Liver (tissue), 7 donors: ENCODE measurements at regions not wholly inside any gene's neighbourhood (a gene's known extent, or its start where the extent isn't known, plus 50 kb on each side); places are given as distances from the start of the nearest gene placed in this dataset.

Source experiments
- DNase-seq: peaks from one replicate; pipeline ENCODE4 v3.0.0-alpha.2; 2017; ENCODE audit warnings: low spot score
- H3K27ac ChIP-seq, 2 donors: one replicate each; pipeline ENCODE4 v1.7.0; 2013; ENCODE audit warnings: inconsistent platforms in 2 of 2, low read length in 2 of 2, control low read depth in 1 of 2, low read depth in 1 of 2, mild to moderate bottlenecking in 1 of 2
- H3K27me3 ChIP-seq, 4 donors: one replicate each; pipeline versions ENCODE4 v1.6.1 to v1.7.0; 2013; ENCODE audit warnings: low read length in 3 of 4, inconsistent platforms in 1 of 4, mild to moderate bottlenecking in 1 of 4, moderate library complexity in 1 of 4; ENCODE audit not compliant: control insufficient read depth in 4 of 4, insufficient read depth in 4 of 4
- H3K36me3 ChIP-seq, 4 donors: one replicate each; pipeline versions ENCODE4 v1.6.1 to v1.7.0; 2013; ENCODE audit warnings: low read length in 3 of 4, mild to moderate bottlenecking in 3 of 4, low read depth in 1 of 4, moderate library complexity in 1 of 4; ENCODE audit not compliant: control insufficient read depth in 4 of 4, insufficient read depth in 3 of 4
- H3K4me1 ChIP-seq, 4 donors: one replicate each; pipeline versions ENCODE4 v1.6.1 to v1.7.0; 2013; ENCODE audit warnings: low read length in 3 of 4, mild to moderate bottlenecking in 3 of 4, moderate library complexity in 1 of 4; ENCODE audit not compliant: control insufficient read depth in 4 of 4, insufficient read depth in 4 of 4
- H3K4me3 ChIP-seq, 3 donors: one replicate each; pipeline versions ENCODE4 v1.6.1 to v1.7.0; 2013; ENCODE audit warnings: low read length in 3 of 3, control low read depth in 1 of 3, low read depth in 1 of 3, mild to moderate bottlenecking in 1 of 3
- H3K9ac ChIP-seq, 2 donors: one replicate each; pipeline ENCODE4 v1.7.0; 2013; ENCODE audit warnings: low read length in 2 of 2, mild to moderate bottlenecking in 2 of 2, moderate library complexity in 2 of 2, control low read depth in 1 of 2, low read depth in 1 of 2
- H3K9me3 ChIP-seq, 4 donors: one replicate each; pipeline versions ENCODE4 v1.6.1 to v1.7.0; 2013; ENCODE audit warnings: low read length in 3 of 4; ENCODE audit not compliant: control insufficient read depth in 4 of 4
- EGR1 ChIP-seq, 2 donors: IDR thresholded peaks; 2 replicates each; pipeline ENCODE4 v1.6.1; 2016 to 2018; ENCODE audit warnings: antibody characterized with exemption in 2 of 2, low read depth in 2 of 2
- FOXA1 ChIP-seq: IDR thresholded peaks from 2 replicates; pipeline ENCODE4 v1.6.1; 2016; ENCODE audit warnings: antibody characterized with exemption
- FOXA2 ChIP-seq: IDR thresholded peaks from 2 replicates; pipeline ENCODE4 v1.6.1; 2016; ENCODE audit warnings: antibody characterized with exemption
- GABPA ChIP-seq, 2 donors: IDR thresholded peaks in 1 of 2; conservative IDR thresholded peaks in 1 of 2; 2 replicates each; pipeline ENCODE4 v1.6.1; 2016; ENCODE audit warnings: antibody characterized with exemption in 2 of 2, mild to moderate bottlenecking in 1 of 2, moderate library complexity in 1 of 2
- HNF4A ChIP-seq, 2 donors: conservative IDR thresholded peaks; 2 replicates each; pipeline ENCODE4 v1.6.1; 2016; ENCODE audit warnings: antibody characterized with exemption in 2 of 2, mild to moderate bottlenecking in 2 of 2
- JUND ChIP-seq, 2 donors: IDR thresholded peaks; 2 replicates each; pipeline ENCODE4 v1.6.1; 2016; ENCODE audit warnings: antibody characterized with exemption in 2 of 2
- NR2F2 ChIP-seq: IDR thresholded peaks from 2 replicates; pipeline ENCODE4 v1.6.1; 2016; ENCODE audit warnings: antibody characterized with exemption
- RAD21 ChIP-seq, 2 donors: IDR thresholded peaks; 2 replicates each; pipeline ENCODE4 v1.6.1; 2016; ENCODE audit warnings: antibody characterized with exemption in 2 of 2, mild to moderate bottlenecking in 2 of 2
- RXRA ChIP-seq, 2 donors: IDR thresholded peaks; 2 replicates each; pipeline ENCODE4 v1.6.1; 2017 to 2018; ENCODE audit warnings: antibody characterized with exemption in 2 of 2, mild to moderate bottlenecking in 1 of 2
- SP1 ChIP-seq: IDR thresholded peaks from 2 replicates; pipeline ENCODE4 v1.6.1; 2018; ENCODE audit warnings: antibody characterized with exemption, mild to moderate bottlenecking
- TAF1 ChIP-seq: conservative IDR thresholded peaks from 2 replicates; pipeline ENCODE4 v1.6.1; 2016; ENCODE audit warnings: antibody characterized with exemption, mild to moderate bottlenecking
- YY1 ChIP-seq: IDR thresholded peaks from 2 replicates; pipeline ENCODE4 v1.6.1; 2016; ENCODE audit warnings: antibody characterized with exemption, mild to moderate bottlenecking
- WGBS: extraction: QIAGEN DNeasy Blood & Tissue Kit; methylation state at CpG from one replicate; pipeline ENCODE4 v1.1.7; 2013; 5-methylcytosine and 5-hydroxymethylcytosine counted together
- TF ChIP-seq, protein P1 (sequence below): IDR thresholded peaks from 2 replicates; pipeline ENCODE4 v1.6.1; 2016; ENCODE audit warnings: antibody characterized with exemption
- TF ChIP-seq, protein P2 (sequence below): IDR thresholded peaks from 2 replicates; pipeline ENCODE4 v1.6.1; 2016; ENCODE audit warnings: antibody characterized with exemption, mild to moderate bottlenecking
- TF ChIP-seq, protein P3 (sequence below): IDR thresholded peaks from 2 replicates; pipeline ENCODE4 v1.6.1; 2016; ENCODE audit warnings: antibody characterized with exemption
- TF ChIP-seq, protein P4 (sequence below): IDR thresholded peaks from 2 replicates; pipeline ENCODE4 v1.6.1; 2016; ENCODE audit warnings: antibody characterized with exemption
- donor health status: healthy.
- donor health status: healthy.
- donor health status: healthy.
- donor health status: healthy.

- no peak for DNase-seq
- WGBS, result 75% methylated on average over 1 of the region's 1 CpG
- no peak overlapping the region for H3K4me3 ChIP-seq
- H3K9ac ChIP-seq, result no peak overlapping the region
- no peak overlapping the region for H3K27ac ChIP-seq
- TF ChIP-seq JUND (IDR thresholded peaks at IDR 0.05), result no peak
- TF ChIP-seq FOXA2, result no peak
- TF ChIP-seq FOXA1, result no peak
- TF ChIP-seq, protein P1, sequence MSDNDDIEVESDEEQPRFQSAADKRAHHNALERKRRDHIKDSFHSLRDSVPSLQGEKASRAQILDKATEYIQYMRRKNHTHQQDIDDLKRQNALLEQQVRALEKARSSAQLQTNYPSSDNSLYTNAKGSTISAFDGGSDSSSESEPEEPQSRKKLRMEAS, result no peak
- TF ChIP-seq RAD21 (IDR thresholded peaks at IDR 0.05), result no peak
- no peak for TF ChIP-seq SP1
- TF ChIP-seq TAF1, result no peak
- no peak for TF ChIP-seq NR2F2
- no peak for TF ChIP-seq HNF4A (conservative IDR thresholded peaks at IDR 0.05)
- no peak for TF ChIP-seq GABPA (IDR thresholded peaks at IDR 0.05 in 1 of 2, conservative IDR thresholded peaks at IDR 0.05 in 1 of 2)
- TF ChIP-seq EGR1 (IDR thresholded peaks at IDR 0.05; ENCODE audit: low read depth in 2 of 2), result no peak
- TF ChIP-seq, protein P2, sequence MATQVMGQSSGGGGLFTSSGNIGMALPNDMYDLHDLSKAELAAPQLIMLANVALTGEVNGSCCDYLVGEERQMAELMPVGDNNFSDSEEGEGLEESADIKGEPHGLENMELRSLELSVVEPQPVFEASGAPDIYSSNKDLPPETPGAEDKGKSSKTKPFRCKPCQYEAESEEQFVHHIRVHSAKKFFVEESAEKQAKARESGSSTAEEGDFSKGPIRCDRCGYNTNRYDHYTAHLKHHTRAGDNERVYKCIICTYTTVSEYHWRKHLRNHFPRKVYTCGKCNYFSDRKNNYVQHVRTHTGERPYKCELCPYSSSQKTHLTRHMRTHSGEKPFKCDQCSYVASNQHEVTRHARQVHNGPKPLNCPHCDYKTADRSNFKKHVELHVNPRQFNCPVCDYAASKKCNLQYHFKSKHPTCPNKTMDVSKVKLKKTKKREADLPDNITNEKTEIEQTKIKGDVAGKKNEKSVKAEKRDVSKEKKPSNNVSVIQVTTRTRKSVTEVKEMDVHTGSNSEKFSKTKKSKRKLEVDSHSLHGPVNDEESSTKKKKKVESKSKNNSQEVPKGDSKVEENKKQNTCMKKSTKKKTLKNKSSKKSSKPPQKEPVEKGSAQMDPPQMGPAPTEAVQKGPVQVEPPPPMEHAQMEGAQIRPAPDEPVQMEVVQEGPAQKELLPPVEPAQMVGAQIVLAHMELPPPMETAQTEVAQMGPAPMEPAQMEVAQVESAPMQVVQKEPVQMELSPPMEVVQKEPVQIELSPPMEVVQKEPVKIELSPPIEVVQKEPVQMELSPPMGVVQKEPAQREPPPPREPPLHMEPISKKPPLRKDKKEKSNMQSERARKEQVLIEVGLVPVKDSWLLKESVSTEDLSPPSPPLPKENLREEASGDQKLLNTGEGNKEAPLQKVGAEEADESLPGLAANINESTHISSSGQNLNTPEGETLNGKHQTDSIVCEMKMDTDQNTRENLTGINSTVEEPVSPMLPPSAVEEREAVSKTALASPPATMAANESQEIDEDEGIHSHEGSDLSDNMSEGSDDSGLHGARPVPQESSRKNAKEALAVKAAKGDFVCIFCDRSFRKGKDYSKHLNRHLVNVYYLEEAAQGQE, result no peak
- no peaks in the 10 kb centered on the region for H3K4me1 ChIP-seq
- no peaks in the 10 kb centered on the region for H3K36me3 ChIP-seq
- no peaks in the 10 kb centered on the region for H3K9me3 ChIP-seq
- H3K27me3 ChIP-seq, result no peaks in the 10 kb centered on the region
Measured at GRCh38 chr2:145625111-145625510, 1105.2 kb upstream of the ZEB2 start.

- no peaks in the 10 kb centered on the region for H3K27me3 ChIP-seq
- TF ChIP-seq RXRA (IDR thresholded peaks at IDR 0.05) (no peak), YY1 (no peak), HNF4A (conservative IDR thresholded peaks at IDR 0.05) (no peak), EGR1 (IDR thresholded peaks at IDR 0.05; ENCODE audit: low read depth in 2 of 2) (no peak), FOXA2 (no peak), TAF1 (no peak), GABPA (IDR thresholded peaks at IDR 0.05 in 1 of 2, conservative IDR thresholded peaks at IDR 0.05 in 1 of 2) (no peak), JUND (IDR thresholded peaks at IDR 0.05) (no peak), SP1 (no peak)
- TF ChIP-seq, protein P3, sequence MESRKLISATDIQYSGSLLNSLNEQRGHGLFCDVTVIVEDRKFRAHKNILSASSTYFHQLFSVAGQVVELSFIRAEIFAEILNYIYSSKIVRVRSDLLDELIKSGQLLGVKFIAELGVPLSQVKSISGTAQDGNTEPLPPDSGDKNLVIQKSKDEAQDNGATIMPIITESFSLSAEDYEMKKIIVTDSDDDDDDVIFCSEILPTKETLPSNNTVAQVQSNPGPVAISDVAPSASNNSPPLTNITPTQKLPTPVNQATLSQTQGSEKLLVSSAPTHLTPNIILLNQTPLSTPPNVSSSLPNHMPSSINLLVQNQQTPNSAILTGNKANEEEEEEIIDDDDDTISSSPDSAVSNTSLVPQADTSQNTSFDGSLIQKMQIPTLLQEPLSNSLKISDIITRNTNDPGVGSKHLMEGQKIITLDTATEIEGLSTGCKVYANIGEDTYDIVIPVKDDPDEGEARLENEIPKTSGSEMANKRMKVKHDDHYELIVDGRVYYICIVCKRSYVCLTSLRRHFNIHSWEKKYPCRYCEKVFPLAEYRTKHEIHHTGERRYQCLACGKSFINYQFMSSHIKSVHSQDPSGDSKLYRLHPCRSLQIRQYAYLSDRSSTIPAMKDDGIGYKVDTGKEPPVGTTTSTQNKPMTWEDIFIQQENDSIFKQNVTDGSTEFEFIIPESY, result no peak
- TF ChIP-seq, protein P1, result no peak
- TF ChIP-seq, protein P4, sequence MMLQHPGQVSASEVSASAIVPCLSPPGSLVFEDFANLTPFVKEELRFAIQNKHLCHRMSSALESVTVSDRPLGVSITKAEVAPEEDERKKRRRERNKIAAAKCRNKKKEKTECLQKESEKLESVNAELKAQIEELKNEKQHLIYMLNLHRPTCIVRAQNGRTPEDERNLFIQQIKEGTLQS, result no peak
- H3K9ac ChIP-seq, result no peak overlapping the region
- H3K36me3 ChIP-seq, result no peaks in the 10 kb centered on the region
- WGBS, result 84% methylated on average over 3 of the region's 3 CpGs
- H3K4me1 ChIP-seq, result no peaks in the 10 kb centered on the region
- no peak for DNase-seq
- H3K4me3 ChIP-seq, result no peak overlapping the region
- H3K27ac ChIP-seq, result no peak overlapping the region
- H3K9me3 ChIP-seq, result no peaks in the 10 kb centered on the region
Measured at GRCh38 chr2:145623136-145623535, 1103.2 kb upstream of the ZEB2 start.
